ENCODE measurements at regions not wholly inside any gene's neighbourhood (a gene's known extent, or its start where the extent isn't known, plus 50 kb on each side); places are given as distances from the start of the nearest gene placed in this dataset.

DNA sequence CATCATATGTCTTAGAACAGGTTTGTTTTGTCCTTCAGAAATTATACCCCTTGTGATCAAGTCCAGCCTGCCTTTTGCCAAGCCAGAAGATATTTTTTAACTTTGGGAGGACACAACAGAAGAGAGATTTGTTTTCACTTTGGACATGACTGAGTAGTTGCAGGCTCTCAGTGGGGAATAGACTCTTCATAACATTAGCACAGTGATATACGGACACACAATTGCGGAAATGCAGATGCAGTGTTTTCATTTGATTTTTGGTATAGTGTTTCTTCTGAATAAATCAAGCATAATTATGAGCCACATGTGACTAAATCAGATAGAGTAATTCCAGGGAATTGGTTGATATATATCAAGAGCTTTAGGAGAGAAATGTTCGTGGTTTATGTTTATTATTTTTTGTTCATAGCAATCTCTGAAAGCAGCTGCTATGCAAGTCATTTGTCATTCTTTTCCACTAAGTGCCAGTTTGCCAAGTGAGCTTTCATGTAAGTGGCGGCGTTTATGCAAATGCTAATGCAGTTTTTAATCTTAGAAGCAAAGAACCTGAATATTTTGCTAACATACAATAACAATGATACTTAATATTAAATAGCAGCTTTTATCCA is 69.6 kb upstream of the HDAC9 start:
- TF ChIP-seq CTCF (IDR thresholded peaks at IDR 0.05) = no peak
- TF ChIP-seq EP300 (IDR thresholded peaks at IDR 0.05) = no peak

Measured in tibial nerve (tissue), 4 donors.